Liver (tissue), 8 donors: ENCODE measurements at regions not wholly inside any gene's neighbourhood (a gene's known extent, or its start where the extent isn't known, plus 50 kb on each side); places are given as distances from the start of the nearest gene placed in this dataset.
"Not testable (repeated sequence)": the region's sequence is repeated elsewhere in the genome, so short reads cannot be mapped to it uniquely, and the experiment has no call there.

Experiments
- DNase-seq: peaks from one replicate; pipeline ENCODE4 v3.0.0-alpha.2; 2017; ENCODE audit warnings: low spot score
- H3K27ac ChIP-seq, 2 donors: one replicate each; pipeline ENCODE4 v1.7.0; 2013; ENCODE audit warnings: inconsistent platforms in 2 of 2, low read length in 2 of 2, control low read depth in 1 of 2, low read depth in 1 of 2, mild to moderate bottlenecking in 1 of 2
- H3K27me3 ChIP-seq, 4 donors: one replicate each; pipeline versions ENCODE4 v1.6.1 to v1.7.0; 2013; ENCODE audit warnings: low read length in 3 of 4, inconsistent platforms in 1 of 4, mild to moderate bottlenecking in 1 of 4, moderate library complexity in 1 of 4; ENCODE audit not compliant: control insufficient read depth in 4 of 4, insufficient read depth in 4 of 4
- H3K36me3 ChIP-seq, 4 donors: one replicate each; pipeline versions ENCODE4 v1.6.1 to v1.7.0; 2013; ENCODE audit warnings: low read length in 3 of 4, mild to moderate bottlenecking in 3 of 4, low read depth in 1 of 4, moderate library complexity in 1 of 4; ENCODE audit not compliant: control insufficient read depth in 4 of 4, insufficient read depth in 3 of 4
- H3K4me1 ChIP-seq, 4 donors: one replicate each; pipeline versions ENCODE4 v1.6.1 to v1.7.0; 2013; ENCODE audit warnings: low read length in 3 of 4, mild to moderate bottlenecking in 3 of 4, moderate library complexity in 1 of 4; ENCODE audit not compliant: control insufficient read depth in 4 of 4, insufficient read depth in 4 of 4
- H3K4me3 ChIP-seq, 3 donors: one replicate each; pipeline versions ENCODE4 v1.6.1 to v1.7.0; 2013; ENCODE audit warnings: low read length in 3 of 3, control low read depth in 1 of 3, low read depth in 1 of 3, mild to moderate bottlenecking in 1 of 3
- H3K9ac ChIP-seq, 2 donors: one replicate each; pipeline ENCODE4 v1.7.0; 2013; ENCODE audit warnings: low read length in 2 of 2, mild to moderate bottlenecking in 2 of 2, moderate library complexity in 2 of 2, control low read depth in 1 of 2, low read depth in 1 of 2
- H3K9me3 ChIP-seq, 4 donors: one replicate each; pipeline versions ENCODE4 v1.6.1 to v1.7.0; 2013; ENCODE audit warnings: low read length in 3 of 4; ENCODE audit not compliant: control insufficient read depth in 4 of 4
- EGR1 ChIP-seq, 2 donors: IDR thresholded peaks; 2 replicates each; pipeline ENCODE4 v1.6.1; 2016 to 2018; ENCODE audit warnings: antibody characterized with exemption in 2 of 2, low read depth in 2 of 2
- FOXA1 ChIP-seq: IDR thresholded peaks from 2 replicates; pipeline ENCODE4 v1.6.1; 2016; ENCODE audit warnings: antibody characterized with exemption
- FOXA2 ChIP-seq: IDR thresholded peaks from 2 replicates; pipeline ENCODE4 v1.6.1; 2016; ENCODE audit warnings: antibody characterized with exemption
- GABPA ChIP-seq, 2 donors: IDR thresholded peaks in 1 of 2; conservative IDR thresholded peaks in 1 of 2; 2 replicates each; pipeline ENCODE4 v1.6.1; 2016; ENCODE audit warnings: antibody characterized with exemption in 2 of 2, mild to moderate bottlenecking in 1 of 2, moderate library complexity in 1 of 2
- HNF4A ChIP-seq, 2 donors: conservative IDR thresholded peaks; 2 replicates each; pipeline ENCODE4 v1.6.1; 2016; ENCODE audit warnings: antibody characterized with exemption in 2 of 2, mild to moderate bottlenecking in 2 of 2
- HNF4G ChIP-seq: IDR thresholded peaks from 2 replicates; pipeline ENCODE4 v1.6.1; 2016; ENCODE audit warnings: antibody characterized with exemption
- JUND ChIP-seq, 2 donors: IDR thresholded peaks; 2 replicates each; pipeline ENCODE4 v1.6.1; 2016; ENCODE audit warnings: antibody characterized with exemption in 2 of 2
- NR2F2 ChIP-seq: IDR thresholded peaks from 2 replicates; pipeline ENCODE4 v1.6.1; 2016; ENCODE audit warnings: antibody characterized with exemption
- RAD21 ChIP-seq, 2 donors: IDR thresholded peaks; 2 replicates each; pipeline ENCODE4 v1.6.1; 2016; ENCODE audit warnings: antibody characterized with exemption in 2 of 2, mild to moderate bottlenecking in 2 of 2
- RXRA ChIP-seq, 2 donors: IDR thresholded peaks; 2 replicates each; pipeline ENCODE4 v1.6.1; 2017 to 2018; ENCODE audit warnings: antibody characterized with exemption in 2 of 2, mild to moderate bottlenecking in 1 of 2
- SP1 ChIP-seq: IDR thresholded peaks from 2 replicates; pipeline ENCODE4 v1.6.1; 2018; ENCODE audit warnings: antibody characterized with exemption, mild to moderate bottlenecking
- TAF1 ChIP-seq: conservative IDR thresholded peaks from 2 replicates; pipeline ENCODE4 v1.6.1; 2016; ENCODE audit warnings: antibody characterized with exemption, mild to moderate bottlenecking
- YY1 ChIP-seq: IDR thresholded peaks from 2 replicates; pipeline ENCODE4 v1.6.1; 2016; ENCODE audit warnings: antibody characterized with exemption, mild to moderate bottlenecking
- WGBS: extraction: QIAGEN DNeasy Blood & Tissue Kit; methylation state at CpG from one replicate; pipeline ENCODE4 v1.1.7; 2013; 5-methylcytosine and 5-hydroxymethylcytosine counted together
- TF ChIP-seq, protein P1 (sequence below): IDR thresholded peaks from 2 replicates; pipeline ENCODE4 v1.6.1; 2016; ENCODE audit warnings: antibody characterized with exemption
- TF ChIP-seq, protein P2 (sequence below): IDR thresholded peaks from 2 replicates; pipeline ENCODE4 v1.6.1; 2016; ENCODE audit warnings: antibody characterized with exemption
- TF ChIP-seq, protein P3 (sequence below): IDR thresholded peaks from 2 replicates; pipeline ENCODE4 v1.6.1; 2016; ENCODE audit warnings: antibody characterized with exemption
- TF ChIP-seq, protein P4 (sequence below): fragments of 150-350 bp; IDR thresholded peaks from 2 replicates; pipeline ENCODE4 v1.5.1; 2017; ENCODE audit warnings: improper control_type of control experiment, low read depth, low read length; ENCODE audit not compliant: missing input control
- TF ChIP-seq, protein P5 (sequence below): IDR thresholded peaks from 2 replicates; pipeline ENCODE4 v1.6.1; 2016; ENCODE audit warnings: antibody characterized with exemption, mild to moderate bottlenecking
- donor health status: healthy.
- donor health status: healthy.
- donor health status: healthy.
- donor health status: healthy.
- donor health status: healthy.

DNA sequence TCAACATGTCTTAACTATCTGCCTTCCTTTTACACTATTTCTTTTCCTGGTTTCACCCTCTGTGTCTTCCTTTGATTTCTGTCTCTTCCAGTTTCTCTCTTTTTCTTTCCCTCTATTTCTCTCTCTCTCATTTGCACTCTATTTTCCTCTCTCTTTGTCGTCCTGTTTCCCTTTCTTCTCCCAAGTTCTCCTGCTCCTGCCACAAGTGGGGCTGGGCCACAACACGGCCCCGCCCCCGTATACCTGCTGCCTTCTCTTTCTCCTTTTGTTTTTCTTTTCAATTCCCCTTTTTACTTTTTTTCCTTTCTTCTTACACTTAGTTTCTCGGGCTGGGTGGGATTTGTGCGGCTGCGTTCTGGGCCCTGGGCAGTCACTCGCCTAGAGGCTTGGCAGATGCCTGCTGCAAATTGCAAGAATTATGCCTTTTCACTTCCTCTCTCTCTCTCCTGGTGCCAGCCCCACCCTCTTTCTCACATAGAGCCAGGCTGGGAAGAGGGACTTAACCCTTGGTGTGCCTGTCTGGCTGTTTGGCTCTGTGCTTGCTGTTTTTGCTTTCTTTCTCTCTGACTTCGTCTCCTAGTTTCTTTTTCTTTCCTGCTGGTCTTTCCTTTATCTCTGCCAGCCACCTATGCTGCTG lies 2139.4 kb downstream of the TP53TG3F start:
- Histone ChIP-seq H3K27me3 (no peaks in the 10 kb centered on the region), H3K27ac (no peak overlapping the region), H3K36me3 (no peaks in the 10 kb centered on the region), H3K9me3 (peaks cover 0 to 3% (median 0%) of the 10 kb centered on the region in 4 donors), H3K4me1 (no peaks in the 10 kb centered on the region), H3K4me3 (no peak overlapping the region), H3K9ac (no peak overlapping the region)
- DNase-seq, result no peak
- 73% methylated on average over 9 of the region's 9 CpGs for WGBS
- no peak for TF ChIP-seq FOXA2
- no peak for TF ChIP-seq HNF4A (conservative IDR thresholded peaks at IDR 0.05)
- TF ChIP-seq RXRA (IDR thresholded peaks at IDR 0.05), result no peak
- TF ChIP-seq SP1, result no peak
- TF ChIP-seq, protein P1, sequence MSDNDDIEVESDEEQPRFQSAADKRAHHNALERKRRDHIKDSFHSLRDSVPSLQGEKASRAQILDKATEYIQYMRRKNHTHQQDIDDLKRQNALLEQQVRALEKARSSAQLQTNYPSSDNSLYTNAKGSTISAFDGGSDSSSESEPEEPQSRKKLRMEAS, result no peak
- no peak for TF ChIP-seq TAF1
- no peak for TF ChIP-seq JUND (IDR thresholded peaks at IDR 0.05)
- TF ChIP-seq YY1, result no peak
- no peak for TF ChIP-seq RAD21 (IDR thresholded peaks at IDR 0.05)

DNA sequence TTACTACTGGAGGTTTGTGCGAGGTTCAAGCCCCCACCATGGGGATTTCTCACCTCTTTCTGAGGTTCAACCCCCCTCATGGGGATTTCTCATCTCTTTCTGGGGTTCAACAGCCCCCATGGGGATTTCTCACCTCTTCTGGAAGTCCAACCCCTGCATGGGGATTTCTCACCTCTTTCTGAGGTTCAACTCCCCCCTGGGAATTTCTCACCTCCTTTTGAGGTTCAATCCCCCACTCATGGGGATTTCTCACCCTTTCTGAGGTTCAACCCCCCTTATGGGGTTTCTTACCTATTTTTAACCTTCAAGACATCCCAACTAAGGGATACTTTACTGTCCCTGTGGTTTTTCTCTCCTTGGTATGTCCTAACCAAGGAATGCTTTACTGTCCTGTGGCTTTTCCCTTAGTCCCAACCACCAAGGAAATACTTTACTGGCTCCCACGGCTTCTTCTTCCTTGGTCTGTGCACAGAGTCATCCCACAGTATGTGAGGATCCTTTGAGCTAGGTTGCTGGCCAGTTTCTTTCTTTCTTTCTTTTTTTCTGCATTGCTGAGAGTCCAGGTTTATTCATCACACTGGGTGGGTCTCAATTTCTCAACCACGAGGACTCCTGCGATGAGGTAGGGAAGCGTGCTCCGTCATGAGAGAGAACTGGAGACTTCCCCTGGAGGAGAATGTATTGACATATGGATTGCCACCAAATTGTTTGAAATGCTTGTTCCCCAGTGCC lies 2140.2 kb downstream of the TP53TG3F start:
- H3K4me3 ChIP-seq, result no peak overlapping the region
- H3K36me3 ChIP-seq, result no peaks in the 10 kb centered on the region
- peaks cover 0 to 3% (median 0%) of the 10 kb centered on the region in 4 donors for H3K9me3 ChIP-seq
- no peak for DNase-seq
- H3K27ac ChIP-seq, result no peak overlapping the region
- TF ChIP-seq HNF4G (no peak), EGR1 (IDR thresholded peaks at IDR 0.05; ENCODE audit: low read depth in 2 of 2) (no peak), FOXA1 (no peak), YY1 (no peak), SP1 (no peak), RXRA (IDR thresholded peaks at IDR 0.05) (no peak), NR2F2 (no peak), RAD21 (IDR thresholded peaks at IDR 0.05) (no peak), TAF1 (no peak), GABPA (IDR thresholded peaks at IDR 0.05 in 1 of 2, conservative IDR thresholded peaks at IDR 0.05 in 1 of 2) (no peak), JUND (IDR thresholded peaks at IDR 0.05) (no peak)
- TF ChIP-seq, protein P2, sequence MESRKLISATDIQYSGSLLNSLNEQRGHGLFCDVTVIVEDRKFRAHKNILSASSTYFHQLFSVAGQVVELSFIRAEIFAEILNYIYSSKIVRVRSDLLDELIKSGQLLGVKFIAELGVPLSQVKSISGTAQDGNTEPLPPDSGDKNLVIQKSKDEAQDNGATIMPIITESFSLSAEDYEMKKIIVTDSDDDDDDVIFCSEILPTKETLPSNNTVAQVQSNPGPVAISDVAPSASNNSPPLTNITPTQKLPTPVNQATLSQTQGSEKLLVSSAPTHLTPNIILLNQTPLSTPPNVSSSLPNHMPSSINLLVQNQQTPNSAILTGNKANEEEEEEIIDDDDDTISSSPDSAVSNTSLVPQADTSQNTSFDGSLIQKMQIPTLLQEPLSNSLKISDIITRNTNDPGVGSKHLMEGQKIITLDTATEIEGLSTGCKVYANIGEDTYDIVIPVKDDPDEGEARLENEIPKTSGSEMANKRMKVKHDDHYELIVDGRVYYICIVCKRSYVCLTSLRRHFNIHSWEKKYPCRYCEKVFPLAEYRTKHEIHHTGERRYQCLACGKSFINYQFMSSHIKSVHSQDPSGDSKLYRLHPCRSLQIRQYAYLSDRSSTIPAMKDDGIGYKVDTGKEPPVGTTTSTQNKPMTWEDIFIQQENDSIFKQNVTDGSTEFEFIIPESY, result no peak
- TF ChIP-seq, protein P3, sequence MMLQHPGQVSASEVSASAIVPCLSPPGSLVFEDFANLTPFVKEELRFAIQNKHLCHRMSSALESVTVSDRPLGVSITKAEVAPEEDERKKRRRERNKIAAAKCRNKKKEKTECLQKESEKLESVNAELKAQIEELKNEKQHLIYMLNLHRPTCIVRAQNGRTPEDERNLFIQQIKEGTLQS, result no peak
- TF ChIP-seq, protein P4, sequence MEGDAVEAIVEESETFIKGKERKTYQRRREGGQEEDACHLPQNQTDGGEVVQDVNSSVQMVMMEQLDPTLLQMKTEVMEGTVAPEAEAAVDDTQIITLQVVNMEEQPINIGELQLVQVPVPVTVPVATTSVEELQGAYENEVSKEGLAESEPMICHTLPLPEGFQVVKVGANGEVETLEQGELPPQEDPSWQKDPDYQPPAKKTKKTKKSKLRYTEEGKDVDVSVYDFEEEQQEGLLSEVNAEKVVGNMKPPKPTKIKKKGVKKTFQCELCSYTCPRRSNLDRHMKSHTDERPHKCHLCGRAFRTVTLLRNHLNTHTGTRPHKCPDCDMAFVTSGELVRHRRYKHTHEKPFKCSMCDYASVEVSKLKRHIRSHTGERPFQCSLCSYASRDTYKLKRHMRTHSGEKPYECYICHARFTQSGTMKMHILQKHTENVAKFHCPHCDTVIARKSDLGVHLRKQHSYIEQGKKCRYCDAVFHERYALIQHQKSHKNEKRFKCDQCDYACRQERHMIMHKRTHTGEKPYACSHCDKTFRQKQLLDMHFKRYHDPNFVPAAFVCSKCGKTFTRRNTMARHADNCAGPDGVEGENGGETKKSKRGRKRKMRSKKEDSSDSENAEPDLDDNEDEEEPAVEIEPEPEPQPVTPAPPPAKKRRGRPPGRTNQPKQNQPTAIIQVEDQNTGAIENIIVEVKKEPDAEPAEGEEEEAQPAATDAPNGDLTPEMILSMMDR, result no peak
- TF ChIP-seq, protein P1, result no peak
- TF ChIP-seq, protein P5, sequence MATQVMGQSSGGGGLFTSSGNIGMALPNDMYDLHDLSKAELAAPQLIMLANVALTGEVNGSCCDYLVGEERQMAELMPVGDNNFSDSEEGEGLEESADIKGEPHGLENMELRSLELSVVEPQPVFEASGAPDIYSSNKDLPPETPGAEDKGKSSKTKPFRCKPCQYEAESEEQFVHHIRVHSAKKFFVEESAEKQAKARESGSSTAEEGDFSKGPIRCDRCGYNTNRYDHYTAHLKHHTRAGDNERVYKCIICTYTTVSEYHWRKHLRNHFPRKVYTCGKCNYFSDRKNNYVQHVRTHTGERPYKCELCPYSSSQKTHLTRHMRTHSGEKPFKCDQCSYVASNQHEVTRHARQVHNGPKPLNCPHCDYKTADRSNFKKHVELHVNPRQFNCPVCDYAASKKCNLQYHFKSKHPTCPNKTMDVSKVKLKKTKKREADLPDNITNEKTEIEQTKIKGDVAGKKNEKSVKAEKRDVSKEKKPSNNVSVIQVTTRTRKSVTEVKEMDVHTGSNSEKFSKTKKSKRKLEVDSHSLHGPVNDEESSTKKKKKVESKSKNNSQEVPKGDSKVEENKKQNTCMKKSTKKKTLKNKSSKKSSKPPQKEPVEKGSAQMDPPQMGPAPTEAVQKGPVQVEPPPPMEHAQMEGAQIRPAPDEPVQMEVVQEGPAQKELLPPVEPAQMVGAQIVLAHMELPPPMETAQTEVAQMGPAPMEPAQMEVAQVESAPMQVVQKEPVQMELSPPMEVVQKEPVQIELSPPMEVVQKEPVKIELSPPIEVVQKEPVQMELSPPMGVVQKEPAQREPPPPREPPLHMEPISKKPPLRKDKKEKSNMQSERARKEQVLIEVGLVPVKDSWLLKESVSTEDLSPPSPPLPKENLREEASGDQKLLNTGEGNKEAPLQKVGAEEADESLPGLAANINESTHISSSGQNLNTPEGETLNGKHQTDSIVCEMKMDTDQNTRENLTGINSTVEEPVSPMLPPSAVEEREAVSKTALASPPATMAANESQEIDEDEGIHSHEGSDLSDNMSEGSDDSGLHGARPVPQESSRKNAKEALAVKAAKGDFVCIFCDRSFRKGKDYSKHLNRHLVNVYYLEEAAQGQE, result no peak
- no peak overlapping the region for H3K9ac ChIP-seq
- WGBS, result 70% methylated on average over 6 of the region's 6 CpGs
- no peaks in the 10 kb centered on the region for H3K27me3 ChIP-seq
- no peaks in the 10 kb centered on the region for H3K4me1 ChIP-seq

DNA sequence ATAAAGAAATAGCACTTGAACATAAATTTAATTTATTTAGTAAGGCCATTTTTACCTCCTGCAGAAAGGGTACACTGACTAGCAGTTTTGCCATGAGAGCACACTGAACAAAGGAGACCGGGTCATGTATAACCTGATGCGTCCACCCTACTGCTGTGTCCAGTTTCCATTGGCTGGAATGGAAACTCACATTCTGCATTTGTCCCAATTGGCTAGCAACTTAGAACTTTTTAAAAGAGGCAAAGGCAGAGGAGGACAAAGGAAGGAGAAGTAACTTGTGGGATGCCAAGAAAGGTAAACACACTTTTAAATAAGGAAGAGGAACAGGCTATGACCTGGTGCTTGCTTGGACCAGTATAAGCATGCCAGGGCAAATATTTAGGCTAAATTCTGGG lies 2140.7 kb downstream of the TP53TG3F start:
- H3K27ac ChIP-seq, H3K4me3 ChIP-seq, H3K4me1 ChIP-seq, DNase-seq, H3K36me3 ChIP-seq, H3K9me3 ChIP-seq, H3K27me3 ChIP-seq, H3K9ac ChIP-seq: not testable (repeated sequence)
- WGBS, result 79% methylated on average over 2 of the region's 2 CpGs
